HG02798 (cell line): ENCODE measurements at regions not wholly inside any gene's neighbourhood (a gene's known extent, or its start where the extent isn't known, plus 50 kb on each side); places are given as distances from the start of the nearest gene placed in this dataset.
"Not testable (repeated sequence)": the region's sequence is repeated elsewhere in the genome, so short reads cannot be mapped to it uniquely, and the experiment has no call there.

Source experiments
- ATAC-seq: cut with Tn5 transposase; IDR thresholded peaks from one replicate; pipeline ENCODE4 v1.9.1; 2021; ENCODE audit warnings: mild to moderate bottlenecking; ENCODE audit not compliant: unreplicated experiment, poor library complexity

DNA sequence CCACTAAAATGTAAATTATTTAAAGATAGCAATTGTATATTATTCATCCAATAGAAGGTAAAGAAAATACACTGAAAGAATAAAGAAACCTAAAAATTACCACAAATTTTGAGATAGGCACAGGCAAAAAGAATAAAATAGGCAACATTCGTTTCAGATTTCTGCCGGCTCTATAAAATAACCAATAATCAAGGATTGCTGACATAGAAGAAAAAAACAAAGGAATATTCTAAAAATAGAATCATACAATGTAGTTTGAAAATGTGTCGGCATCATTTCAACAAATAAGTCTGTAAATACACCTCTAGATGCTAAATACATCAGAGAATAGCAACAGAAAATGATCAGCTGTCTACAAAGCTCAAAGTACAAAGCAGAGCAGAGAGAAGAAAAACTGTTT is 973.3 kb downstream of the EPHA7 start:
- ATAC-seq = no peak

DNA sequence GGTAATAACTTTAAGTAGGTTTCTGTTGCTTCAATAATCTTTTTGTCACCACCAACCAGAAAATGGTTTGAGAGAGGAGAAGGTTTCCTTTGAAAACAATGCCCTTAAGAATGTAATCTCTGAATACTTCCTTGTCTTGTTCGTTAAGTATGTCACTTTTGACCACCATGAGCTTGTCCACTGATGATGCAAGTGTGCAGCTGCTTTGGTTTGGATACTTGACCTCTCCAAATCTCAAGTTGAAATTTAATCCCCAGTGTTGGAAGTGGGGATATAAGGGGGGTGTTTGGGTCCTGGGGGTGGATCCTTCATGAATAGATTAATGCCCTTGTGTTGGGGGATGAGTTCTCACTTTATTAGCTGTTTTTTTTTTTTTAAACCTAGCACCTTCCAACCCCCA is 985.4 kb downstream of the EPHA7 start:
- ATAC-seq = no peak

DNA sequence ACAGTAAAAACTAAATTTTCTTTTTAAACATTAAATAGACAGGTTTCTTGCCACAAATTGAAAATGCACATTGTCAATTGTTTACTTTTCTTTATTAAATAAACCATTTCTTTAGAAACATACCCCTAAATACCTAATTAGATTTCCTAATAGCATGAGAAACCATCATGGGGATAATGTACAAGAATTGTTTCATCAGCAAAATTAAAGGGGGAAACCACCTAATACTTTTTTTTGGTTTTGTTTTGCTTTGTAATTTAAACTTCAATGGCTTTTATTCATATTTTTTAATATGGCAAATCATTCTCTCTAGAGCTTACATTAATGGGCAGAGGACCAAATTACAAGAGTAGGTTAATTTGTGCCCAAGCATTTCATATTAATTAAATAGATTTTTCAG is 987.9 kb downstream of the EPHA7 start:
- no peak for ATAC-seq

DNA sequence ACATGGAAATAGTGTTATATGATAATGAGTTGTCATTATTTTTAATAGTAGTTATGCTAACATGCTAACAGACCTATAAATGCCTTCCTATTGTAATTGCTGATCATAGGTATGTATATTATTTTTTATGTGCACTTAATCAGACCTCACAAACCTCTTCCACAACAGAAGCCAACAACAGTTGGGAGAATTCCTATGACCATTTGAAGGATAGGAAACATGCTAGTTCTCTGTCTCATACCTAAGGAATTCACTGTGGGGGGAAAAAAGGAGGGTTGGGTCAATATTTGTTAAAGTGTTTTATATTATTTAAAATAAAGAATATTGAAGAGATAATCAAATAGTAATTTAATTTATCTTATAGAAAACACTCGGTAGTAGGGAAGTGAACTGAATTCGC is 990.9 kb downstream of the EPHA7 start:
- no peak for ATAC-seq

DNA sequence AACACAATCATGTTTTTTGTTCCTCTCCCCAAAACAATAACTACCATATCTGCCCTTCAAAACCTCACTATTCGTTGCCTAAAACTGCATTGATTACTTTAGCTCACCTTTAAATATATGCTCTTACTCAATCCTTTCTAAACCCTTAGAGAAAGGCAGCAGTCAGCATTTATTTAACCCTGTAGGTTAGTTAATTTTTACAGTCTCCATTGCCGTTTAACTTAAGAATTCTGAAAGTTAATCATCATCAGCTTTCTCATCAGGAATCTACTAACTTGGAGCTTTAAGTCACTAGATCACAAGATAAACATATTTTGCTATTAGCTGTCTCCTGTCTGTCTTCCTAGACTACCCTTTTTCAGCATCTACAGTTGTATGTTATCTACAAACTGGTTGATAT is 991.9 kb downstream of the EPHA7 start:
- no peak for ATAC-seq

DNA sequence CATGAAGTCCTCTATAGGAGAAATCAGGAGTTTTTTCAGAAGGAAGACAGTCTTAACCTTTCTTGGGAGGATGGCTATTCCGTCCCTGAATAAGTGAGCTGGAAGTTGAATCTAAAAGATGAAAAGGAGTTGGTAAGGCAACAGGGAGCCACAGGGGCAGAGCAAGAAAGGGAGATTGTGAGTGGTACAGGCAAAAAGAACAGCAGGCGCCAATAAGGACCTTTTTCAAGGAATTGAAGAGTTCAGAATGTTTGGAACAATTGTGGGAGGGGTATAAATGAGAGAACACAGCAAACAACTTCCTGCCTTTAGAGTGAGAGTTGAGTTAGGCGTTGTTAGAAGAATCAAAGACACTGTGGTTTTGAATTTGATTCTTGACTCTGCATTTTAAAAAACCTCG is 1003.7 kb downstream of the EPHA7 start:
- ATAC-seq = no peak

DNA sequence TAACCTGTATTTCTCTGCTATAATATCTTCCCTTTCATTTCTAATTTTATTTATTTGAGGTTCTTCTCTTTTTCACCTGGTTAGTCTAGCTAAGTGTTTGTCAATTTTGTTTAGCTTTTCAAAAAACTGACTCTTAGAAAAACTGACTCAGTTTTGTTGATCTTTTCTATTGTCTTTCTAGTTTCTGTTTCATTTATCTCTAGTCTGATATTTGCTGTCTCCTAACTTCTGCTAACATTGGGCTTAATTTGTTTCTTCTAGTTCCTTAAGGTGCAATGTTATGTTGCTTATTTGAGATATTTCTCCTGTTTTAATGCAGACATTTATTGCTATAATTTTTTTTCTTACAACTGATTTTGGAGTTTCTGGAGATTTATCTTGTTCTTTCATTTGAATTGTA is 1011.0 kb downstream of the EPHA7 start:
- no peak for ATAC-seq

DNA sequence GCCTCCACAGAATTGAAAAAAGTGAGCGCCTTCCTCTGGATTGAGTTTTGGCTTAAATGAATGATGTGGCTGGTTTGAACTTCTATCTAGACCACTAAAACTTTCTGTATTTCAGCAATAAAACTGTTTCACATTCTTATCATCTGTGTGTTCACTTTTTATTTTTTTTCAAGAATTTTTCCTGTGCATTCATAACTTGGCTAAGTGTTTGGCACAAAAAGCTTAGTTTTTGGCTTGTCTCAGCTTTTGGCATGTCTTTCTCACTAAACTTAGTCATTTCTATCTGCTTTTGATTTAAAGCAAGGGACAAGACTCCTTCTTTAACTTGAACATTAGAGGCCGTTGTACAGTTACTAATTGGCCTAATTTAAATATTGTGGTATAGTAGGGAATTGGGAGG is 1015.1 kb downstream of the EPHA7 start:
- no peak for ATAC-seq

DNA sequence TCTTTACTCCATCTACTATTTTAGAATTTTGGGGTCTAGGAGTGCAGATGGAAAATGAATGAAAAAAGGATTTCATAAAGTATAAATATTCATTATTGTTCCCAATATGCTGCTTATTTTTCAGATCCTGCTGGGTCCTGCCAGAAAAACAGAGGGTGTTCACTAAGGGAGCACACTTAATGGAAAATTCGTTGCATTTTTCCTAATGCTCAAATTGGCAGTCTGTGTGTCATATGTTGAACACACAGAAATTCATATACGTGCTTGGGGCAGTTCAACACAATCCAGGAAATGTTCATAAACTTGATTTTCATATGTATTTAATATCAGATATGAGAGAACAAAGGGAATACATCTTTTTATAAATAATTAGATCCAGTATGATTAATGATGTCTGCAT is 1019.4 kb downstream of the EPHA7 start:
- ATAC-seq = no peak

DNA sequence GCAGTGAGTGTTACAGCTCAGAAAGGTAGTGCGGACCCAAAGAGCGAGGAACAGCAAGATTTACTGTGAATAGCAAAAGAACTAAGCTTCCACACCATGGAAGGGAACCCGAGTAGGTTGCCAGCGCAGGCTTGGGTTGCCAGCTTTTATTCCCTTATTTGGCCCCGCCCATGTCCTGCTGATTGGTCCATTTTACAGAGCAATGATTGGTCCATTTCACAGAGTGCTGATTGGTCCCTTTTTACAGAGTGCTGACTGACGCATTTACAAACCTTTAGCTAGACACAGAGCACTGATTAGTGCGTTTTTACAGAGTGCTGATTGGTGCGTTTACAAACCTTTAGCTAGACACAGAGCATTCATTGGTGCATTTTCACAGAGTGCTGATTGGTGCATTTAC is 1030.7 kb downstream of the EPHA7 start:
- not testable (repeated sequence) for ATAC-seq

DNA sequence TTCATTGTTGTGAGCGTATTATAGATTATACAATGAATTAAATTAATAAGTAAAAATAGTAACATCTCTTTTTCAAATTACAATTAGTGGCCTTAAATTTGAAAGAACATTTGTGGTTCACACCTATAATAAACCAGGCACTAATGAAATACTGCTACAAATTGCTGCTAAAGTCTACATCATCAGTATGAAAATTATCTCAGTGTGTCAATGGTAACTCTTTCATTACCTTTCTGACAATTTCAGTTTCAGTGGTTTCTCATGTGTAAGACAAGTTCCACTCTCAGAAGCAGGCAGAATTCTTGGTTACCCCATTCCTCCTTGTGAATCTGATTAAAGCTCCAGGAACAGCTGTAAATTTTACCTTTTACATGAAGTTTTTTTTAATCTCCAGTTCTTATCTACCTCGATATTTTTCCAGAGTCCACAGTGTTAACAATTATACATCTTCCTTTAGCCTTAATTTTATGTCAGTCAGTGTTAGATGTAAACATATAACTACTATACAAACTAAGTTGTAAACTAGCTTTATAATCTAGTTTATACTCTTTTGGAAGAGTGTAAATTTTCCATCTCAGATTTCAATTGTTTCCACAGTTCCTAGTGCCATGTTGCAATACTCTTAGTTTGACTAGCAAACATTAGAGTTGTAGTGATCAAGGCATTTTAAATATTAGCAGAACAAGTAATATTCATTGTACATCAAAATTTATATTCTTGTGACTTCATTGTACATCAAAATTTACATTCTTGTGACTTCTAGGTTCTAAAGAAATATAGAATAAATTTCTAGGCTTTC is 1038.4 kb downstream of the EPHA7 start:
- ATAC-seq = no peak

DNA sequence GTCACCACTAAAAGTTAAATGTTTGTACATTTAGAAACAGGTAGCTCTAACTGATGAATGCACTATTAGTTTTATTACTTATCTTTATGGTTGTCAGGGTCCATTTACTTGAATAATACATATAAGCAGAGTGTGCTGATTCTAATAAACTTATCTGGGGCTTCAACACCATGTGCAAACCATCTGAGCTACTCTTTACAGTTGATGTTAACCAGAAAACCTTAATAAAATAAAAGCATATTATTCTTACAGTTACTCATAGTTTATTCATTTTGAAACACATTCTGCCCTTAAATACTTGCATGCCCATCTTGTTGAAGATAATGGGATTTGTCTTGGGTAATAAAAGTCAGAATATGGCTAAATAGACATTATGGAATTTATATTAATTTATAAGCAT is 1042.2 kb downstream of the EPHA7 start:
- ATAC-seq = no peak

DNA sequence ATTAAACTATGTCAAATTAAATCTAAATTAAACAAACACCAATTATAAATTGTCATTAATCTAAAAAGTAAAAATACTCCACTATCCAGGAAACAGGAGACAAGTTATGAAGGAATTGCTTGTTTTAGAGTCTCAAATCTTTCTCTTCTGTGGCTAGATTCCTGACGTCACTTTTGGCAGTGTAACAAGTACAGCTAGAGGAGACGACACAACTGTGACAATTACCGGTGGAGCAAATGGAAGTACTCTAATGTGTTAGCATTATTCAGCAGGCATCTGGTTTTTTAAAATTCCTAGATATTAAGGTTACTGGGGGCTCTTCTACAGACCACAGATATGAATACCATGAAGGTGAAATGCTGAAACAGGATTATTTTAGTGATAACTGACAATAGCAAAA is 1042.7 kb downstream of the EPHA7 start:
- no peak for ATAC-seq

DNA sequence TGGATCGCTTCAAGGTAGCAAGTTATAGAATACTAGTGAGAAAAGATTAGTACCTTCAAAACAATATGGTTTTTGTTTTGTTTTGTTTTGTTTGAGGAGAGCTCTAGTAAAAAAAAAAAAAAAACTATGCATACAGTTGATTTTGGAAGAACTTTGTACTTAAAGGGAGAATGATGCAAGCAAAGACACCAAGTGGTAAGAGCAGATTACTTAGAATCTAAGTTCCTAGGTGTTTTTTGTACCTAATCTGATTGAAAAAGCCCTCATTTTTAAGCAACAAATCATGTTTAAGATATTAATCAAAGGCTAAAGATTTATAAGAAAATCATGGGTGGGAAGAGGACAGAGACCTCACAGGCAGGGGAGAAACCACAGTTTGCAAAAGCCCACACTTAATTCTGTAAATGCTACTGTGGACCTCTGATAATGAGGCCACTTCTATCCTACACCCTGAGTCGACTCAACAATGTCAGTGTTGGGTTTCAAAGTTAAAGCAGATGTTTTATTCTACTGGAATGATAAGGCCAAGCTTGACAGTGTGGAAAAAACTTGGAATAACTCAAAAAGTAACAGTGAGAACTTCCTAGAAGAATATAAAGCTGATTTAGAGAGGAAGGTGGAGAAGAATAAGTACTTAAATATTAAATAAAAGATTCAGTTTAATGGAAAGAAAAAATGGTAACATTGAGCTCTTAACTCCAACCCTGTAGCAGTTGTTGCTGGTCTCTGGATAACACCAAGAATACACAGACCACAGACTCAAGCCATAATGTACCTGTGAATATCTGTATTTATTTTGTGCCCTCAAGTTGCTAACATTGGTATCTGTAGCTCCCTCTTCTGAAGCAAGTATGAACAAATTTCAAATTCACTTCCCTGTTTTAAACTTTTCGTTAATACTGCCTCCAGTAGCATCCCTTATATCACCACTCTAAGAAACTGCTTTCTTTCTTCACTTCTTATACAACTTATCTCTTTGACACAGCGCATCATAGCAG is 1047.8 kb downstream of the EPHA7 start:
- ATAC-seq = no peak

DNA sequence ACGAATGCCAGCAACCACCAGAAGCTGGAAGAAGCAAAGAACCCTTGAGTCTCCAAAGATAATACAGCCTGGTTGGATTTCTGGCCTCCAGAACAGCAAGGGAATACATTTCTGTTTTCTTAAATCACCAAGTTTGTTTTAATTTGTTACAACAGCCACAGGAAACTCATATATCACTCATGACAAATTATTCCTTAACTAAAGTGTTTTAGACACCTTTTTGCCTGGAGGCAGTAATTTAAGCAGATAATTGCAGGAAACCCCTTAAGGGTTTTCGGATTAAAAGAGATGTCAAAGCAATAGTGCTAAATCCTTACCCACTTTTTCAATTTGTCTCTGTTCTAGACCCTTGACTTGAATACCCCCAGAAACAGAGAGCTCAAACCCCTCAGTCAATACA is 1050.0 kb downstream of the EPHA7 start:
- no peak for ATAC-seq

DNA sequence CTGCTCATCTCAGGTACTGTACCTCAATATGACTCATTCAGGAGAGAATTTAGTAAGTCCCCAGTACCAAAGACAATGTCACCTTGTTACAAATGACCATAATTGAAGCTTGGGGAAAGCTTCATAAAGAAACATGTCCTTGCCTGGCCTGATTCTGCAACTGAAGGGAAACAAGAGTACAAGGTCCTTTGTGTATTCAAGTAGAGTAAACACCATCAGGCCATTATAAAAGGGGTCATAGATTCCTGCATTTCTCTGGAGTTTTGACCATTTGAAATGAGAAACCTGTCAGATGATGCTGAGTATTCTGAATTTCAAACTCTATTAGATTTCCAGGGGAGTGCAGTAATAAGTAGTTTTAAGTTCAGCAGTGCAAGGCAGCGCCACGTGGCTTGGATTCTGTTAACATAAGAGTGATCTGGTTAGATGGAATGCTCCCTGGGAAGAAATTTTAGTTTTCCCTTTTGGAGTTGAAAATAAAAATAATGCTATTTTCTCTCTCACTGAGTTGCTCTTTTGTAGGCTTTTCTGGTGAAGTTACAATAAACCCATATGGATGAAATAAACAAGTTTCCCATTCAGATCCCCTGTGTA is 1054.3 kb downstream of the EPHA7 start:
- no peak for ATAC-seq

DNA sequence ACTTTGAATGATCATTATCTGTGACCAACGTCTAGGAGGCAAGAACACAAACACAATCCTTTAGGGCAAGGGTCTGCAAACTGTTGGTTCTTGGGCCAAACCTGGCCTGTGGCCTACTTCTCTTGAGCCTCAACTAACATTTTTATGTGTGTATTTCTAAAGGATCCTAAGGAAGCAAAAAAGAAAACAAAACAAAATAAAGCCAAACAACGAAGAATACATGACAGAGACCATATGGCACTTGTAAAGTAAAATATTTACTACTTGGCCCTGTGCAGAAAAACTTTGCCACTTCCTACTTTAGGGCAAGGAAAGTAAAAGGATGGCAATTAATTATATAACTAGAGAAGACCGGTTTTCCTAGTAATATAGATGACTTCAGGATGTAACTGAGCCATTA is 1056.2 kb downstream of the EPHA7 start:
- ATAC-seq = no peak

DNA sequence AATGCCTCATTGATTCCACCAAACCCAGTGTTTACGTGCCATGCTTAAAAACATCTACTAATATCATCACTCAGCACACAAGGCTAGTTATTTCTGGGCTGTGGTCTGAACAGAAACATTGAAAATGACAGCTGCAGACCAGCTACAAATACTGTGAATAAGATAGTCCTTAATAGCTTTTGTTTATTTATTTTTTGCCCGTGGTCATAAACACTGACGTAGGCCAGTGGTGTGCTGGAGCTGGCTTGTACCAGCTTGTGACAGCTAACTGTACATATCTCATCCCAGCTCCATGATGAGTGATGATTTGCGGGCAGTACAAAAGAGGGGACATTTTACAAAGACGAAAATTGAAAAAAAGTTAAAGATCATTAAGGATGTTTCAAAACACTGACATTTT is 1057.0 kb downstream of the EPHA7 start:
- no peak for ATAC-seq

DNA sequence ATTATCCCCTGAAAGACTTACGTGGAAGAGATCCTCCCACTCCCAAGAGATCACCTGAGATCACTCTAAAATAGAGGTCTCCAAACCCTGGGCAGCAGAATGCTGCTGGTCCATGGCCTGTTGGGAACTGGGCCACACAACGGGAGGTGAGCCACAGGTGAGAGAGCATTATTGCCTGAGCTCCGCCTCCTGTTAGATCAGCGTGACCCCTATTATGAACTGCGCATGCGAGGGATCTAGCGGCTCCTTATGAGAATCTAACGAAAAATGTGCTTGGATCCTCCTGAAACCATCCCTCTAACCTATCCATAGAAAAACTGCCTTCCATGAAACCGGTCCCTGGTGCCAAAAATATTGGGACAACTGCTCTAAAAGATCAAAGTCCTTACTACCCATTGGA is 1057.4 kb downstream of the EPHA7 start:
- ATAC-seq = no peak

DNA sequence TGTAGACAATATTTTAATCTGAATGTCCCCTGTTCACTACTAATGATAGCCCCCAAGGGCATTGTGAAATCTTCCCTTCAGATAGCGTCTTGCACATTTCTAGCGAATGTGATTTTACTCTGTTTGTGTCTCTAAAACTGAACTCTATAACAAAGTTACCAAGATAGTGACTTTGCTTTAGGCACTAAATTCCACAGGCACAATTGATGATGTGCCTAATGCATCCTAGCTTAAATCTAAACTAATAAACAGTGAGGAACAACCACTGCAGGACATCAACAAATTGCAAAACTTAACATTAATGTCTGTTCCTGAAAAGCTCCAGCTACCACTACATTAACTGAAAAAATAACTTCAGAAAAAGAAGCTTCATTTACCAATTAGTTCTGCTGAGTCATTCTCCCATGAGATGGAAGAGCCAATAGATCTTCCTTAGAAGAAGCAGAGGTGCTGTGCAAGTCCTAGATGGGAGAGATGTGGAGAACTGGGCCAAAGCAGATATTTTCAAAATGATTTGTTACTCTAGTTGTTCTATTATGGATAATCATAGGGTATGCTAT is 1065.0 kb downstream of the EPHA7 start:
- ATAC-seq = no peak

DNA sequence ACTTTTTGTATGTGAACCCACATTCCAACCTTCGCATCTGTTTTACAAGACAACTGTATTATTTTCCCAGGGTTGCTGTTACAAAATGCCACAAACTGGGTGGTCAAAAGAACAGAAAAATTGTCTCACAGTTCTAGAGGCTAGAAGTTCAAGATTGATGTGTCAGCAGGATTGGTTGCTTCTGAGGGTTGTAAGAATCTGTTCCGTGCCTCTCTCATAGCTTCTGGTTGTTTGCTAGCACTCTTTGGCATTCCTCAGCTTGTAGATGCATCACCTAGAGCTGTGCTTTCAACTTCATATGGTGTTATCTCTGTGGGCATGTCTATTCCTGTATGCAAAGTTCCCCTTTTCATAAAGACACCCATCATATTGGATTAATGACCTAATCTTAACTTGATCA is 1067.2 kb downstream of the EPHA7 start:
- ATAC-seq = no peak
